ENCODE measurements at regions not wholly inside any gene's neighbourhood (a gene's known extent, or its start where the extent isn't known, plus 50 kb on each side); places are given as distances from the start of the nearest gene placed in this dataset.

DNA sequence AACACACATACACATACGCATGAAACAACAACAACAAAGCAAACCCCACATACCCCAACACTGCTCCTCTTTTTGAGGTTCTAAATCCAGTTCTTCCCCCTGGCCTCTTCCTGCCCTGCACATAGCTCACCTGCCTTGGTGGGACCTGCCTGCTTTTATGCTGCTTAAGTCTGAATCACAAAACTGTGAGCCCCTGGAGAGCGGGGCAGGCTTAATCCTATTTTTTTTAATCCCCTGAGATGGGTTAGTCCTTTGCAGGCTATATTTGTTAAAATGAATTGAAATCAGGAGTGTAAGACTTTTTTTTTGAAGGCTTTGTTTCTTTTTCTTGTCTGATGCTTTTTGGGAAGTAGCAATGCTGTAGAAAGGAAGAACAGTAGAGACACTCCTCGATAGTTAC is 84.6 kb upstream of the MAX start:
- DNase-seq (ENCODE audit: low spot score): no peak

DNA sequence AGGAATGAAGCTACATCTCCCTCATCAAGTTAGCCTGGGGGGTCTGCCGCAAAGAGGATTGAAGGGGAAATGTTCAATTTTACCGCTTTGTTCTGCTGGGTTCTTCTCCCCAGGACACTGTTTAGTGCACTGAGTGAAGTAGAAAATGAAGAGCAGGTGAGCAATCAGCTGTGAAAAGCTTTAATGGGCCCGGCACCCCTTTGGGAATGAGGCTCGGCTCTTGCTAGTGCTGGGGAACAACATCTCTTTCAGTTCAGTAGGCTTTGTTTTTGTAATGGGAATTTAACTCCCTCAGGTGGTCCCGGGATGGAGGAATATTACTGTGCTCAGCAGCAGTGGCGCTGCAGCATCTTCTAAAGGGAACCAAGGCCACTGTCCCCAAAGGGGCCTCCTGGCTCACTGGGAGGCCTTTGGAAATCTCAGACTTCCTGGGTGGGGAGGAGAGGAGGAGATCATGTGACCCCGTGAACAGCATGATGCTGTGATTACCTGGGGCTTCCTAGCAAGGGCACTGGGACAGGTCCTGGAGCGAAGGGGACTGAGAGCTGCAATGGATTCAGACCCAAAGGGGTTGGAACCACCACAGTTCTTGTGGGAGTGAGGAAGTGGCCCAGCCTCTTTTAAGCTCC is 85.2 kb upstream of the MAX start:
- no peak for DNase-seq (ENCODE audit: low spot score)

DNA sequence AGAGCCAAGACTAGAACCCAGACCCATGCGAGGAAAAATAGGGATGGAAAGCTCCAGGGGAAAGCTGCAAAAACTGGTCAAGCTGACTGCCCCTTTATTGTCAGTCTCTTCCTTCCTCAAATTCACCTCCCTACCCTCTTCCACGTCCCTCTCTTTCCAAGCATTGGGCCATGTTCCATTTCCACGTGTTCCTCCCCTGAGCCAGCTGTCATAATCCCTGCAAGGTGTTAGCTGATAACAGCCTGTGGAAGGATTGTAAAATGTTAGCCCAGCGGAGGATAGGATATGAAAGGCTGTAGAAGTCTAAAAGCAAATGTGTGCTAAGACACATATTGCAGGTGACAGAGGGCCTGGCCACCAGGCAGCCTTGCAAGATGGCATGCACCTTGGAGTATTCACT is 88.0 kb upstream of the MAX start:
- DNase-seq (ENCODE audit: low spot score): no peak

DNA sequence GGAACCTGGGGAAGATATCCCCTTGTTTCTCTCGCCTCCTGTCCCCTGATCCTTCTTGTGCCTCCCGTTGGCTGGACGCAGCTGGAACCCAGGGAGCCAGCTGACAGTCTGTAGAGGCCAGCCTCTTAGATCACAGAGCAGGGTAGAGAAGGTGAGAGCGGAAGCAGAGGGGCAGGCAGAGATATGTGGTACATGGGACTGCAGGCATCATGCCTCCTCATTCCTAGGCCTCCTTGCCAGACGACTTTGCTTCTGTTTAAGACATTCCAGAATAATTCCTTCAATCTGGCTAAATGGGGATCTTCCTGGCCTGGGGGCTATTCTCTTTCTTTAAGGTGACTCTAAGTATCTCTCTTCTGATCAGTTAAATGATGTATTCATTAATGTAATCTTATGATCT is 89.4 kb upstream of the MAX start:
- DNase-seq (ENCODE audit: low spot score): no peak

DNA sequence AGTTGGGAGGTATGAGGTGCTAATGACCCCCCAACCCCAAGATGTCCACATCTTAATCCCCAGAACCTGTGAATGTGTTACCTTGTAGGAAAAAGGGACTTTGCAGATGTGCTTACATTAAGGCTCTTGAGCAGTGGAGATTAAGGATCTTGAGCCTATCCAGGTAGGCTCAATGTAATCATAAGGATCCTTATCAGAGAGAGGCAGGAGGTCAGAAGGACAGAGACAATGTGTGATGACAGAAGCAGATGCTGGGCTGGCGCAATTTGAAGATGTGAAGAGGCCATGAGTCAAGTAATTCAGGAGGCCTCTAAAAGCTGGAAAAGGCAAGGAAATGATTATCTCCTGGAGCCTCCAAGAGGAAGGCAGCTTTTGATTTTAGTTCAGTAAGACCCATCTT is 90.4 kb upstream of the MAX start:
- DNase-seq (ENCODE audit: low spot score): no peak

DNA sequence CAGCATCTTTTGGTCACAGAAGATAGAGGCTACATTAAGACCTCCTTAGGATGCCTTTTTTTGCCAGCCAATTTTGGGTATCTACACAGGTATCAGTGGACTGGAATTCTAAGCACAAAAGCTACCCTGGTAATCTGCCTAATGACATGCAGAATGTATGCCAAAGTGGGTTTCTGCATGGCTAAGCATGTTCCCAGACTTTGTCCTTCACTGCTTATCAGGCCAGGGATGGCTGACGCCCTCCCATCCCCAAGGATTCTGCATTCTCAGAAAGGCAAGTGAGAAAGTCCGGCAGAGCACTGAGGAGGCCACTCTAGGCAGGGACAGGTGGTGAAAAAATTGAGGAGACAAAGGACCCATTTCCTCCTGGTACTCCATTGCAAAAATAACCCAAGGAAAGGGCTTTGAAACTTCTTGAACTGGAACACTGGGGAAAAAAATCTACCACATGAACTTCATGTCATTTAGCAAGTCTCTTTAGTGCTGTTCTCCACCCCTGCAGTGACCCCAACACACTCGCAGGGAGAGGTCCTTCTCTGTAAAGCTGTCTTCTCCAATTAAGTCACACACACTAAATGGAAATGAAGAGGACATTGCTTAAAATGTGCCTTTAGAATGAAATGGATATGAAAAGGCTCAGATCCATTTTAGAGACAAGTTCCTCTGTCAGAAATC is 91.7 kb upstream of the MAX start:
- DNase-seq (ENCODE audit: low spot score): no peak

DNA sequence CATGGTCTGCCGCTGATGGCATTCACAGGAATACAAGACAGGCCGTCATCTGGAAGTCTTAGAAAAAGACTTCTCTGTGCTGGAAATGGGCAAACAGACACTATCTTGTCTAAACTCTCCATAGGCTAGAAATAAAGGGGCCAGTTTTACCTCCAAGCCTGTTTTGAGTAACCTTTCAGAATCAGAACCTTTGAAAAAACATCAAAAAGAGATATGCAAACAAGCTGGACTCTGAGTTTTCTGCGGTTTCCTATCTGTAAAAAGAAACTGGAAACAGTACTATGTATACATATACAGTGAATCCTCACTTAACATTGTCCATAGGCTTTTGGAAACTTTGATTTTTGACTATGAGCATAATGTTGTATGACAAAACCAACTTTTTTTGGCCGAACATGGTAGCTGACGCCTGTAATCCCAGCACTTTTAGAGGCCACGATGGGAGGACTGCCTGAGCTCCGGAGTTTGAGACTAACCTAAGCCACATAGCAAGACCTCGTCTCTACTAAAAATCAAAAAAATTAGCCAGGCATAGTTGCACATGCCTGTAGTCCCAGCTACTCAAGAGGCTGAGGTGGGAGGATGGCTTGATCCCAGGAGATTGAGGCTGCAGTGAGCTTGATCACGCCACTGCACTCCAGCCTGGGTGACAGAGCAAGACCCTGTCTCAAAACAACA is 92.9 kb upstream of the MAX start:
- no peak for DNase-seq (ENCODE audit: low spot score)

DNA sequence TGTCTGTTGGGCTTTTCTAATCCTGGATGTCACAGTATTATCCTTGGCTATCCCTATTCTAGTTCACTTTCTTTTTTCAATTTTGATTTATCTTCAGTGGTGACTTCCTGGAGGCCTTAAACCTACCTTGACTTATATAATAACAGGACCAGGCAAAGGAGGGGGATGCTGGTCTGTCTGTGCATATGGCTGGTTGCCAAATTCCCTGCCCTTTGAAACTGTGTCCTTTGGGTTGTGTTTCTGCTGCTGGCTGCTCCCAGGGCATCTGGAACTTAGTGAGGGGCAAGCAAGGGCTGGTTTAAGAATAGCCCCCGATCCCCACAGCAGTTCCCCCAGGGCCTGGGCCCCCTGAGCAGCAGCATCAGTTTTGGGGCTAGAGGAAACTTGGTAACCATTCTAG is 96.0 kb upstream of the MAX start:
- no peak for DNase-seq (ENCODE audit: low spot score)

DNA sequence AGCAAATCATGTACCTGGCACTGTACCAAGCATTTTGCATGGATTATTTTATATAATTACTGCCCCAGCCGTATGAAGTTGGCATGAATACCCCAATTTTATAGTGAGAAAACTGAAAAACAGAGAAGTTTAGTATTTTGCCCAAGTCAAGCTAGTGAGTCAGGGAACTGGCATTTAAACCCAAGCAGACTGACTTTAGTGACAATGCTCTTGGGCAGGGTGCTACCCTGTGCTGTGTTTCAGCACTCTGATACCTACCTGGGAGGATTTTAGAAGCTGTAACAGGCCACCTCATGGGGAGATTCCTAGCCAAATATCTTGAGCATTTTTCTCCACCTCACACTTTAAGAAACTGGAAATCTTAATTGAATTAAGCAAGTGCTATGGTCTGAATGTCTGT is 98.1 kb upstream of the MAX start:
- DNase-seq (ENCODE audit: low spot score): no peak

DNA sequence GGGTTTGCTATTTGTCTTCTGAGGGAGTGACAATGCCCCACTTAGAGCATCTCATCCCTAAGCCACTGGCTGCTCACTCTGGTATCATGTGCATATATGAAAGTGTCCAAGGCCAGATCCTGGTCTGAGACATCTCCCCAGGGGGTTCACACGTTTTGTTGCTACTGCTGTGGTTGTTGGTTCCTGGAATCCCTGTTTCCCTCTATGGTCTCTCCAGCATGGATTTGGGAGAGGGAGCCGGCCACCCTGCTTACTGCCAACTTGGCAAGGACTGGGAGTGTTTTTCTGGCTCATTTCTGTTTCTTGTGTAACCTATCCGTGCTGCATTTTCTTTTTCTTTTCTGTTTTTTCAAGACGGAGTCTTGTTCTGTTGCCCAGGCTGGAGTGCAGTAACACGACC is 101.3 kb upstream of the MAX start:
- no peak for DNase-seq (ENCODE audit: low spot score)

DNA sequence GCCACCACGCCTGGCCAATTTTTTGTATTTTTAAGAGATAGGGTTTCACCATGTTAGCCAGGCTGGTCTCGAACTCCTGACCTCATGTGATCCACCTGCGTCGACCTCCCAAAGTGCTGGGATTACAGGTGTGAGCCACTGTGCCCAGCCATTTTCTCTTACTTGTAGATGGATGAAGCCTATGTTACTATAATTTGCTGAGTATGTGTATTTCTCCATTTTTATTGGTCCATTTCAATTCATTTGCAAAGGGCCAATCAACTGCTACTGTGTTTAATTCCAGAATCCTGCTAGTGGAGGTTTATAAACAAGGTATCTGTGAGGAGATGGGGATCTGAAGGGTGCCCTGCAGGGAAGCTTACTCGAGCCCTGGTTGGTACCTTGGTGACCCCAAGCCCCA is 101.7 kb upstream of the MAX start:
- DNase-seq (ENCODE audit: low spot score): no peak

DNA sequence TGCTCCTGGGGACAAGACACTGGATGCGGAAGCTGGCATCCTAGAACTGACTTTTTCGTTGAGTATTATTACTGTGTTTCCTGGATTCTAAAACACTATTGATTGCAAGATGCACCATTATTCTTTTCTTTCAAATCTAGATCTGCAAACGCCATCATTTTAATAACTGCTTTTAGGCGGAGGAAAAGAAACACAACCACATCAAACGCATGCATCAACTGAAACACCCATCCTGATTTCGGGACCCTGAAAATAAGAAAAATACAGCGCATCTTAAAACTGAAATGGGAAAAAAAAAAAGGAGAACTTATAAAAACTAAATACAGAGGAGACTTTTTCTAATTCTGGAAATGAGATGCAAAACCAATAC is 103.7 kb upstream of the MAX start:
- no peak for DNase-seq (ENCODE audit: low spot score)

DNA sequence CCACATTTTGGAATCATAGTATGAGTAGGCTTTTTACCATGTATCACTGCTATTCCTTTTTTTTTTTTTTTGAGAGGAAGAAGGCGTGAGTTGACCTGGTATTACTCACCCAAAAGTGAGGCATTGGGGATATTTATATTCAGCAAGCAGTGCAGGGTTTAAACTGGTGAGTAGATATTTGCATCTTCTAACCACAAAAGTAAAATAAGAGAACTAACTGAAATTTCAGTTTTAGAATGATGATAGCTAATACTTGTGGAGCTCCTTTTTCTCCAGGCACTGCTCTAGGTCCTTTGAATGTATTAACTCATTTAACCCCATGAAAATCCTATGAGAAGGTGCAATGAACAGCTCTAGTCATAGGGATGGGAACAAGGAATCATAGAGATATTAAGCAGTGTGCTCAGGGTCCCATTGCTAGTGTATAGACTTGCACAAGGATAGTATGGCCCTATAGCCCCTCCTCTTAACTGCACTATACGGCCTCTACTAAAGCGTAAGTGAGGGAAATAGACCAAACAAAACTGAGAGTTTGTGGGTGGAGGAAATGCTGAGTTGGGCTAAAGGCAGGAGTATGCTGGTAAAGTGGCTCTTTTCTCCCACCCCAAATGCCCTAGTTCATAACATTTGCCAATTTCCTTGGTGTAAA is 104.3 kb upstream of the MAX start:
- DNase-seq (ENCODE audit: low spot score): no peak

DNA sequence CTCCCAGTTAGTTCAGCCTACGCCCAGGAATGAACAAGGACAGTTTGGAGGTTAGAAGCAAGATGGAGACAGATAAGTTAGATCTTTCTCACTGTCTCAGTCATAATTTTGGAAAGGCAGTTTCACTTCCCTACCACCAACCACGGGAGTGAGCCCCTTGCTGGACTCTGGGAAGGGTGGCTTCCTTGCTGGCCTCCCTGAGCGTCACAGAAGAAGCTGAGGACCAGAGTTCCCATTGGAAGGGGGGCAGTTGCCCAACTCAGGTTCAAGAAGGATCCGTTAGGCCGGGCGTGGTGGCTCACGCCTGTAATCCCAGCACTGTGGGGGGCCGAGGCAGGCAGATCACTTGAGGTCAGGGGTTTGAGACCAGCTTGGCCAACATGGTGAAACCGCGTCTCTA is 106.2 kb upstream of the MAX start:
- DNase-seq (ENCODE audit: low spot score): no peak

DNA sequence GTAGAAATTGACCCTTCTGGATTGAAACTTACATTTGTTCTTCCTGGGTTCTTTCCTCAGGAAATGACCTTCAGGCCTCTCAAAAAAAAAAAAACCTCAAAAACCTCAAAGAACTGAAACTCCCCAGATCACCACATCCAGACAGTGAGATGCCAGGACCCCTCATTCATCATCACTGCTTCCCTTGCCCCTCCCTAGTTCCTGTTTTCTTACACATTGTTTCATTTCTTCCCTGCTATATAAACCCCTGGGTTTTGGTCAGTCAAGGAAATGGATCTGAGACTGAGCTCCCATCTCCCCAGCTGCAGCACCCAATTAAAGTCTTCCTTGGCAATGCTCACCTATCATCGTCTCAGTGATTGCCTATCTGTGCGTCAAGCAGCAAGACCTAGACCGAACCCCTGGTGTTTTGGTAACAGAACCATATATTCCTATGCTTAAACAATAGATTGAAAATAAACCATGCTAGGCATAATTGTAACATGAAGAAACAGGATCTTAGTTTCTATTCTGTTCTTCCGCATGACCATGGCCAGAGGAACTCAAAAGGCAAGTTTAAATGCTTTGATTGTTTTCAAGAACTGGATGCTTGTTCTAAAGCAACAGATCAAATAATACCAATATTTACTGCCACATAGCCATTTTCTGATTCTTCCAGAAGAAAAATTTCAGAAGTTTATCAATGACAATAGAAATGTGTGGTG is 108.0 kb upstream of the MAX start:
- no peak for DNase-seq (ENCODE audit: low spot score)

DNA sequence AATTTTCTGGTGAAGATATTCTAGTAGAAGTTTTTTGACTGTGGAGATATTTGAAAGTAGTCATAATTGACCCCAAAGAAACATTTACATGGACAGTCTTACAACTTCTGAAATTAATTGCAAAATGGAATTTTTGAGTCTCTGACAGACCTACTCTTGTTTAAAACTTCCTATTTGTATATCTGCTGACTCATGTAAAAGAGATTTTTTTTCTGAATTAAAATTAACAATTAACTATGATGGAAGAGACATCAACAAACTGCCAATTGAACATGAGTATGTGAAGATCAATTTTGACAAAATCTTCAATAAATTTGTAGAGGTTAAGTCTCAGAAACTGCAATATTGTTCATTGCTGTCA is 108.5 kb upstream of the MAX start:
- DNase-seq (ENCODE audit: low spot score): no peak

DNA sequence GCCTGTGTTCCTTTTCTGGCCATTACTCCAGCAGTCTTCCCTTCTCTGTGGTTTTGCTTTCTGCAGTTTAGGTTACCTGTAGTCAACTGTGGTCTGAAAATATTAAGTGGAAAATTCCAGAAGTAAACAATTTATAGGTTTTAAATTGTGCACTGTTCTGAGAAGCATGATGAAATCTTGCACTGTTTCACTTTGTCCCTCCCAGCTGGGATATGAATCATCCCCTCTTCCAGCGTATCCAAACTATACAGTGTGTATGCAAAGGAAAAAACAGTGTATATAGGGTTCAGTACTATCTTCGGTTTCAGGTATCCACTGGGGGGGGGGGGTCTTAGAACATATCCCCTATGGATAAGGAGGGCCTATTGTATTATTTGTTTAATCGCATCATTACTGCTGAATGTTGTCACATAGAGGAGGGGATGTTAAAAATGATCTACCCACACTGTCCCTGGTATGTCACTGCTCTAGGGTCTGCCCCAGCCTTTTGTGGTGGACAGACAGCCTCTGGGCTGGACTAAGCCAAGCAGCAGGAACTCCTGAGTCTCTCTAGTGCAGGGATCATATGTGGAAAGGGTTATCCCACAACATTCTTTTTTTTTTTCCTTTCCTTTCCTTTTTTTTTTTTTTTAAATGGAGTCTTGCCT is 109.1 kb upstream of the MAX start:
- DNase-seq (ENCODE audit: low spot score): peak; percentile 24

DNA sequence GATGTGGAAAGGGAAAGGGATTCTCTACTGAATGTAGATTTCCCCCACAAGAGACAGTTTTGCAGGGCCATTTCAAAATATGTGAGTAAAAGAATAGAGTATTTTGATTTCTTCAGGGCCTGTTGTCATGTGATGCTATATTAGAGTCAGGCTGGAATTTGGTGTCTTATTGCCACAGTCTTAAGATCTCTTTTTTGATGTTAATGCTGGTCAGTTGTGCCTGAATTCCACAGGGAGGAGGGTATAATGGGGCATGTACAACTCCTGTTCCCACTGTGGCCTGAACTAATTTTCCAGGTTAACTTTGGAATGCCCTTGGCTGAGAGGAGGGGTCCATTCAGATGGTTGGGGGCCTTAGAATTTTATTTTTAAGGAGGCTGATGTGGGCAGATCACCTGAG is 111.0 kb upstream of the MAX start:
- DNase-seq (ENCODE audit: low spot score): no peak

DNA sequence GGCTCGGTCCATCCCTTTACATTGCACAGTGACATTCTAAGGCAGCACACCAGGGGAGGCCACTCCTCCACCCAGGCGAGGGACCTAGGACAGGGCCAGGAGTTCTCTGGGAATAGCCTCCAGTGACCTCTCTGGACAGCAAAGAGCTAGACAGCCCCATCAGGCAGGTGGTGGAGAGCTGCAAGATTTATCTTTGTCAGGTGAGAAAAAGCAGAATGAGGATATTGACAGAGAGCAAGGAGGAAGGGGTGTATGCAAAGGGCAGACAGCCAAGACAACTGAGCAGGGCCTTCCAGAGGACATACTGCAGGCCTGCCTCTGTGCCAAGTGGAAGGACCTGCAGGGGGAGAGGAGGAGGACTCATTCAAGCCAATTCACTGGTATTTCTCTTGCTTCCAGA is 112.4 kb upstream of the MAX start:
- no peak for DNase-seq (ENCODE audit: low spot score)

DNA sequence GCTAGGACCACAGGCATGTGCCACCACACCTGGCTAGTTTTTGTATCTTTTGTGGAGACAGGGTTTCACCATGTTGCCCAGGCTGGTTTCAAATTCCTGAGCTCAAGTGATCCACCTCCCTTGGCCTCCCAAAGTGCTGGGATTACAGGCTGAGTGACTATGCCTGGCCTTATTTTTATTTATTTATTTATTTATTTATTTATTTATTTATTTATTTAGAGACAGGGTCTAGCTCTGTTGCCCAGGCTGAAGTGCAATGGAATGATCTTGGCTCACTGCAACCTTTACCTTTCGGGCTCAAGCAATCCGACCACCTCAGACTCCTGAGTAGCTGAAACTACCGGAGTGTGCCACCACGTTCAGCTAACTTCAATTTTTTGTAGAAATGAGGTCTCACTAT is 117.0 kb upstream of the MAX start:
- no peak for DNase-seq (ENCODE audit: low spot score)

DNA sequence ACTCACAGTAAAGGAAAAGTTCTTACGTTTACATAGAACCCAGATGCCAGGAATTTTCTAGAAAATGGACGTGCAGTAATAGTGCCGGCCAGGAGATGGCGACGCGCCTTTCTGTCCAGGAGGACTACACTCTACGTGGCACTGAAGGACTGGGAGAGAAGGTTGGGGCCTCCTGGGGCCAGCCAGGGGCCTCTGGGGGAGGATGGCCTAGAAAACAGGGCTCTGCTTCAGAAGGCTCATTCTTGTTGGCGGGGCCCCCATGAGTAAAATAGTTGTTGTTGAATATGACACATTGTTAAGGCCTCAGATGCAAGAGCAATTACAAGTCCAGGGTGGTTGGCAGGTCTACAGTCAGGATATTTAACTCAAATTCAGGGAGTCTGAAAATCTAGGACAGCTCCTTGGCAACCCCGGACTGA is 120.1 kb upstream of the MAX start:
- peak; percentile 48 for DNase-seq (ENCODE audit: low spot score)

DNA sequence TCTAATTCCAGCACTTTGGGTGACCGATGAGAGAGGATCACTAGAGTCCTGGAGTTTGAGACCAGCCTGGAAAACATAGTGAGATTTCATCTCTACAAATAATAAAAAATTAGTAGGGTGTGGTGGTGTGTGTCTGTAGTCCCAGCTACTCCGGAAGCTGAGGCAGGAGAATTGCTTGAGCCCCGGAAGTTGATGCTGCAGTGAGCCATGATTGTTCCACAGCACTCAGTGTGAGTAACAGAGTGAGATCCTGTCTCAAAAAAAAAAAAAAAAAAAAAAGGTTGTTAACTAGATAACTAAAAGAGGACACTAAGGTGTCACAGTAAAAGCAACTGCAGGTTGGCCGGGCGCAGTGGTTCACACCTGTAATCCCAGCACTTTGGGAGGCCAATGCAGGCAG is 121.3 kb upstream of the MAX start:
- no peak for DNase-seq (ENCODE audit: low spot score)
